GM18505 (cell line): ENCODE measurements at regions not wholly inside any gene's neighbourhood (a gene's known extent, or its start where the extent isn't known, plus 50 kb on each side); places are given as distances from the start of the nearest gene placed in this dataset.
"Not testable (repeated sequence)": the region's sequence is repeated elsewhere in the genome, so short reads cannot be mapped to it uniquely, and the experiment has no call there.

ENCODE experiments used
- ATAC-seq: cut with Tn5 transposase; IDR thresholded peaks from one replicate; pipeline ENCODE4 v1.9.1; 2021; ENCODE audit not compliant: unreplicated experiment
- POLR2A ChIP-seq: IDR thresholded peaks from 4 replicates; pipeline ENCODE4 v1.6.1; 2011; ENCODE audit warnings: borderline replicate concordance; ENCODE audit not compliant: insufficient read depth, insufficient read length; ENCODE audit errors: extremely low read depth

GRCh38 chr2:175253871-175254270 is 72.4 kb upstream of the ATP5MC3 start:
- TF ChIP-seq POLR2A, result no peak

GRCh38 chr2:175251425-175252041 is 70.0 kb upstream of the ATP5MC3 start:
- no peak for TF ChIP-seq POLR2A
- ATAC-seq, result no peak

More at GRCh38 chr2:175253871-175254270, 72.4 kb upstream of the ATP5MC3 start:
- no peak for ATAC-seq

- no peak for ATAC-seq
- no peak for TF ChIP-seq POLR2A
These were observed 65.6 kb upstream of the ATP5MC3 start for GRCh38 chr2:175247159-175247558.

GRCh38 chr2:175244697-175245096 is 63.2 kb upstream of the ATP5MC3 start:
- no peak for ATAC-seq
- no peak for TF ChIP-seq POLR2A

- no peak for ATAC-seq
- no peak for TF ChIP-seq POLR2A
These were observed 60.2 kb upstream of the ATP5MC3 start for GRCh38 chr2:175241691-175242090.

- not testable (repeated sequence) for ATAC-seq
These were observed 58.5 kb upstream of the ATP5MC3 start for GRCh38 chr2:175240033-175240432.

- no peak for TF ChIP-seq POLR2A
These were observed 55.4 kb upstream of the ATP5MC3 start for GRCh38 chr2:175236930-175237329.

GRCh38 chr2:175234650-175235049 is 53.1 kb upstream of the ATP5MC3 start:
- TF ChIP-seq POLR2A, result no peak

More at GRCh38 chr2:175236930-175237329, 55.4 kb upstream of the ATP5MC3 start:
- ATAC-seq, result no peak

GRCh38 chr2:175234153-175234552 is 52.6 kb upstream of the ATP5MC3 start:
- no peak for ATAC-seq
- no peak for TF ChIP-seq POLR2A

More at GRCh38 chr2:175234650-175235049, 53.1 kb upstream of the ATP5MC3 start:
- ATAC-seq, result peak; percentile 81

GRCh38 chr2:175233135-175233719 is 51.7 kb upstream of the ATP5MC3 start:
- TF ChIP-seq POLR2A, result no peak
- no peak for ATAC-seq
